HepG2 (cell line): ENCODE measurements at regions not wholly inside any gene's neighbourhood (a gene's known extent, or its start where the extent isn't known, plus 50 kb on each side); places are given as distances from the start of the nearest gene placed in this dataset.

Experiments used
- ATAC-seq: fragments of 200-7000 bp; cut with Tn5 transposase; 3 replicates; pipeline ENCODE4 v1.9.1; 2020; ENCODE audit warnings: mild to moderate bottlenecking, moderate library complexity
- BruUV-seq: library from RNA; stranded (reverse); fragments of 400-500 nt; replicated peaks from 2 replicates; lab custom pipeline; 2021; lab: Mats Ljungman, UMichigan
- CTCF ChIA-PET: fragments of 300-600 bp; formaldehyde crosslinking; extraction: SDS; loops from one replicate; lab custom pipeline; 2021; ENCODE audit warnings: low total read pairs, inconsistent platforms, low intra/inter-chr PET ratio; lab: Yijun Ruan, JAX
- POLR2A ChIA-PET: fragments of 350-600 bp; sonication (Branson Sonifier 250); formaldehyde crosslinking; loops from one replicate; lab custom pipeline; 2020; ENCODE audit warnings: antibody characterized with exemption, inconsistent platforms; lab: Yijun Ruan, JAX
- DNase-seq: peaks from one replicate; pipeline ENCODE4 v3.0.0-alpha.2; 2015; ENCODE audit warnings: low spot score
- FAIRE-seq: peaks from 3 replicates; lab custom pipeline; 2011; peaks lifted over from hg19 to GRCh38; lab: Jason Lieb, UNC
- H2AFZ ChIP-seq: one replicate; pipeline ENCODE4 v1.6.1; 2011; ENCODE audit warnings: low read length, inconsistent platforms
- H3K27ac ChIP-seq: fragments of 300-600 bp; 3 replicates; pipeline ENCODE4 v1.8.0; 2011; ENCODE audit warnings: mixed run types, mild to moderate bottlenecking, mixed read lengths, low read length, inconsistent platforms; ENCODE audit not compliant: insufficient read depth; ENCODE audit errors: extremely low read length
- H3K27me3 ChIP-seq, 2 experiments: fragments of 200-600 bp in 1 of 2; 2 replicates in 1 of 2; 3 replicates in 1 of 2; pipeline versions ENCODE4 v1.6.0 to v1.8.0; 2011; ENCODE audit warnings: low read length in 2 of 2, mild to moderate bottlenecking in 2 of 2, moderate library complexity in 2 of 2, inconsistent platforms in 1 of 2; ENCODE audit not compliant: insufficient read depth in 2 of 2, control insufficient read depth in 1 of 2
- H3K36me3 ChIP-seq, 2 experiments: fragments of 200-600 bp in 1 of 2; replicated peaks in 1 of 2; 2 replicates in 1 of 2; 3 replicates in 1 of 2; pipeline versions ENCODE4 v1.5.1 to v1.8.0; 2011; ENCODE audit warnings: low read length in 2 of 2, inconsistent platforms in 1 of 2; ENCODE audit not compliant: insufficient read depth in 2 of 2, control insufficient read depth in 1 of 2
- H3K4me1 ChIP-seq: 2 replicates; pipeline ENCODE4 v1.5.1; 2012; ENCODE audit warnings: low read length, inconsistent platforms; ENCODE audit not compliant: insufficient read depth
- H3K4me2 ChIP-seq: 2 replicates; pipeline ENCODE4 v1.6.0; 2011; ENCODE audit warnings: low read depth, low read length, inconsistent platforms
- H3K4me3 ChIP-seq, 3 experiments: fragments of 200-600 bp in 1 of 3; sonication (generic), shearing (Covaris generic) in 1 of 3; replicated peaks in 1 of 3; 2 replicates each; pipeline ENCODE4 v1.5.1; 2011 to 2016; ENCODE audit warnings: low read length in 3 of 3, inconsistent platforms in 2 of 3, low read depth in 2 of 3, mild to moderate bottlenecking in 2 of 3, control low read depth in 1 of 3, mixed read lengths in 1 of 3; ENCODE audit not compliant: insufficient read depth in 1 of 3
- H3K79me2 ChIP-seq: one replicate; pipeline ENCODE4 v1.6.1; 2011; ENCODE audit warnings: low read length, inconsistent platforms; ENCODE audit not compliant: insufficient read depth
- H3K9ac ChIP-seq: 2 replicates; pipeline ENCODE4 v1.6.0; 2011; ENCODE audit warnings: mild to moderate bottlenecking, low read depth, low read length, inconsistent platforms; ENCODE audit not compliant: insufficient read depth
- H3K9me3 ChIP-seq: 2 replicates; pipeline ENCODE4 v1.5.1; 2012; ENCODE audit warnings: mild to moderate bottlenecking, low read length
- H4K20me1 ChIP-seq: 2 replicates; pipeline ENCODE4 v1.6.0; 2011; ENCODE audit warnings: inconsistent platforms, mild to moderate bottlenecking, low read length, moderate library complexity; ENCODE audit not compliant: insufficient read depth
- IKZF1 ChIP-seq: fragments of 450-650 bp; IDR thresholded peaks from 2 replicates; pipeline ENCODE4 v1.7.1; 2016
- IKZF4 ChIP-seq: sonication (generic); formaldehyde crosslinking; IDR thresholded peaks from 2 replicates; pipeline ENCODE4 v1.5.1; 2020; ENCODE audit warnings: borderline replicate concordance, mild to moderate bottlenecking, low read depth, missing genetic modification reagents; ENCODE audit errors: not compliant biosample characterization
- LCORL ChIP-seq, 2 experiments: fragments of 450-650 bp in 1 of 2; sonication (generic) in 1 of 2; formaldehyde crosslinking in 1 of 2; IDR thresholded peaks; 2 replicates each; pipeline versions ENCODE4 v1.5.0 to v1.6.1; 2017 to 2020; ENCODE audit warnings: antibody characterized with exemption in 1 of 2, missing genetic modification reagents in 1 of 2
- MAF1 ChIP-seq: sonication (generic); formaldehyde crosslinking; IDR thresholded peaks from 2 replicates; pipeline ENCODE4 v1.5.0; 2020; ENCODE audit warnings: missing genetic modification reagents, borderline replicate concordance
- MTERF4 ChIP-seq: sonication (generic); formaldehyde crosslinking; IDR thresholded peaks from 2 replicates; pipeline ENCODE4 v1.8.0; 2023; ENCODE audit warnings: mild to moderate bottlenecking, missing genetic modification reagents
- MXD1 ChIP-seq: sonication (generic); formaldehyde crosslinking; IDR thresholded peaks from 2 replicates; pipeline ENCODE4 v1.4.0; 2020; ENCODE audit warnings: mild to moderate bottlenecking, missing genetic modification reagents
- TBL1XR1 ChIP-seq: fragments of 150-350 bp; IDR thresholded peaks from 2 replicates; pipeline ENCODE4 v1.6.1; 2014; ENCODE audit warnings: borderline replicate concordance, low read length; ENCODE audit not compliant: partially characterized antibody
- YEATS2 ChIP-seq: sonication (generic); formaldehyde crosslinking; IDR thresholded peaks from 2 replicates; pipeline ENCODE4 v1.4.0; 2020; ENCODE audit warnings: missing genetic modification reagents, borderline replicate concordance
- ZNF646 ChIP-seq: sonication (generic); formaldehyde crosslinking; IDR thresholded peaks from 2 replicates; pipeline ENCODE4 v1.9.0; 2021; ENCODE audit warnings: mild to moderate bottlenecking, missing genetic modification reagents
- WGBS: methylation state at CpG from one replicate; pipeline ENCODE4 v1.1.6; 2017; ENCODE audit warnings: low lambda C conversion rate; 5-methylcytosine and 5-hydroxymethylcytosine counted together
- in situ Hi-C: cut with HindIII; loops from 2 replicates; pipeline ENCODE4 v1.10.0; 2017; ENCODE audit warnings: low pct_unique_long_range_greater_than_20kb; ENCODE audit not compliant: extremely low pct_ligation_motif_present
- intact Hi-C: fragments of 100-400 bp; cut with micrococcal nuclease; formaldehyde crosslinking; loops from one replicate; pipeline ENCODE4 v1.10.0; 2022; ENCODE audit not compliant: unreplicated experiment

- TF ChIP-seq MAF1 (CRISPR knock-in tag) (no peak), TBL1XR1 (no peak), YEATS2 (CRISPR knock-in tag) (no peak)
Measured at GRCh38 chr7:51727441-51727840, 410.8 kb upstream of the COBL start (continued).

- no peak for DNase-seq
Measured at GRCh38 chr7:51706851-51707250, 390.2 kb upstream of the COBL start.

More at GRCh38 chr7:51706851-51707250, 390.2 kb upstream of the COBL start:
- Histone ChIP-seq H3K36me3 (no peaks in the 10 kb centered on the region), H3K9me3 (peaks cover 10% of the 10 kb centered on the region), H3K9ac (no peak overlapping the region), H2AFZ (no peak overlapping the region), H3K4me3 (no peak overlapping the region), H3K27ac (no peak overlapping the region), H3K4me2 (no peak overlapping the region), H3K4me1 (no peaks in the 10 kb centered on the region), H4K20me1 (no peaks in the 10 kb centered on the region), H3K79me2 (no peaks in the 10 kb centered on the region), H3K27me3 (no peaks in the 10 kb centered on the region)
- ChIA-PET POLR2A (no interaction called here), CTCF (no interaction called here)
- BruUV-seq = no TSS peak
- in situ Hi-C loops (no loop called here), intact Hi-C loops (no loop called here)
- ATAC-seq (no peak), FAIRE-seq (no peak)
- TF ChIP-seq LCORL (IDR thresholded peaks at IDR 0.05) = peak; percentile 89
- TF ChIP-seq LCORL (CRISPR knock-in tag; IDR thresholded peaks at IDR 0.05) = no peak
- TF ChIP-seq ZNF646 = no peak
- no peak for TF ChIP-seq IKZF4
- no peak for TF ChIP-seq MXD1 (CRISPR knock-in tag)
- no peak for TF ChIP-seq IKZF1
- TF ChIP-seq MTERF4 (CRISPR knock-in tag) = no peak
- WGBS = 0% methylated on average over 1 of the region's 1 CpG
